ENCODE measurements at regions not wholly inside any gene's neighbourhood (a gene's known extent, or its start where the extent isn't known, plus 50 kb on each side); places are given as distances from the start of the nearest gene placed in this dataset.
"Not testable (repeated sequence)": the region's sequence is repeated elsewhere in the genome, so short reads cannot be mapped to it uniquely, and the experiment has no call there.

DNA sequence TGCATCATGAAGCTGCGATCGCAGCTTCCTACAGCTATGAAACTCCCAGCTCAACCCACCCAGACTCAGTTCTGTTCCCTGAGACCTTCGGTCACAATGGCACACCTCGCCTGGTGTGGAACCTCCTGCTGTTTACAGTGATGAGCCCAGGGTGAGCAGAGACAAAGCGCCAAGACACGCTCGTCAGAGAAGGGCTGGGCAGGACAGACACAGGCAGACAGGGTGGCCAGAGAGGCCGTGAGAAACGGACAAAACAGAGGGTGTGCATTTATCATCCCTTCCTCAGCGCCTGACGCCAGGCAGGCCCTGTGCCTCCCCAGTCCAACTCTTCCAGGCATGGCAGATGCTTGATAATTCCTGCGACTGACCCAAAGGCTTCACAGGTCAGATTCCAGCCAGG is 324.5 kb downstream of the CACNA1B start:
- H3K9me3 ChIP-seq; ATAC-seq; H3K4me3 ChIP-seq; H3K36me3 ChIP-seq; H3K27me3 ChIP-seq; H3K27ac ChIP-seq; intact Hi-C loops (cut with DNase I); H3K4me1 ChIP-seq: not testable (repeated sequence)
- DNase-seq, result peak in 1 of 5 donors; percentile 7
- WGBS, 4 donors, result 83 to 87% (median 83%) methylated on average over 3 to 12 of the region's 12 CpGs; no CpG with 5 or more reads in 1 of the 4 donors

DNA sequence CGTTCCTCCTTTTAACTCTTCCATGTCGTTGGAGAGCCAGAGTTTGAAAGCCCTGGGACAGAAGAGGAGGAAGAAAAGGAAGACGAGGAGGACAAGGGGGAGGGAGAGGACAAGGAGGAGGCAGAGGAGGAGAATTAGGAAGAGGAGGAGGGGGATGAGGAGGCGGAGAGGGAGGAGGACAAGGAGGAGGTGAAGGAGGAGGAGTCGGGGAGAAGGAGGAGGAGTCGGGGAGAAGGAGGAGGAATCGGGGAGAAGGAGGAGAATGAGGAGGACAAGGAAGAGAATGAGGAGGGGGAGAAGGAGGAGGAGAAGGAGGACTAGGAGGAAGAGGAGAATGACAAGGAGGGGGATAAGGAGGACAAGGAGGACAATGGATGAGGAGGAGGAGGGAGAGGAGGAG is 325.7 kb downstream of the CACNA1B start:
- H3K9me3 ChIP-seq; intact Hi-C loops (cut with DNase I); H3K4me3 ChIP-seq; H3K27ac ChIP-seq; H3K4me1 ChIP-seq; H3K27me3 ChIP-seq; H3K36me3 ChIP-seq: not testable (repeated sequence)
- WGBS, 4 donors, result 55 to 70% (median 66%) methylated on average over 5 to 7 of the region's 7 CpGs
- ATAC-seq (peak in 3 of 4 donors; percentile 38 to 66 (median 58)), DNase-seq (peak in 1 of 5 donors; percentile 18)

DNA sequence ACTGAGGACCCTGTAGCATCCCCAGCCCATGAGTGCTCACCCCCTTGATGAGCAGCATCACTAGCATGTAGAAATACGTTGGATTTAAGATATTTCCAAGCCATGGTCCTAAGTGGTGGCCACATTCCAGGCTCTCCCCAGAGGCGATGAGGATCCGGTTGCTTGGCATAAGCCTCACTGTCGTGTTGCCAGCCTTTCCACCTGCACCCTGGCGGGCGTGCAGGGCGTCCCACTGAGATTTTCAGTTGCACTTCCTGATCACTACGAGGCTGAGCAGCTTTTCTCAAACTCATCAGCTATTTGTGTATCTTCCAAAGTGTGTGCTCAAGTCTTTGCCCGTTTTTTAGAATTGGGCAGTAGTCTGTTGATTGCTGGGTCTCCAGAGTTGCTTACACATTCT is 326.3 kb downstream of the CACNA1B start:
- H3K9me3 ChIP-seq; ATAC-seq; H3K27ac ChIP-seq; H3K4me1 ChIP-seq; H3K36me3 ChIP-seq; H3K4me3 ChIP-seq; H3K27me3 ChIP-seq; intact Hi-C loops (cut with DNase I); DNase-seq: not testable (repeated sequence)
- 49 to 79% (median 67%) methylated on average over 5 to 8 of the region's 9 CpGs for WGBS, 4 donors

DNA sequence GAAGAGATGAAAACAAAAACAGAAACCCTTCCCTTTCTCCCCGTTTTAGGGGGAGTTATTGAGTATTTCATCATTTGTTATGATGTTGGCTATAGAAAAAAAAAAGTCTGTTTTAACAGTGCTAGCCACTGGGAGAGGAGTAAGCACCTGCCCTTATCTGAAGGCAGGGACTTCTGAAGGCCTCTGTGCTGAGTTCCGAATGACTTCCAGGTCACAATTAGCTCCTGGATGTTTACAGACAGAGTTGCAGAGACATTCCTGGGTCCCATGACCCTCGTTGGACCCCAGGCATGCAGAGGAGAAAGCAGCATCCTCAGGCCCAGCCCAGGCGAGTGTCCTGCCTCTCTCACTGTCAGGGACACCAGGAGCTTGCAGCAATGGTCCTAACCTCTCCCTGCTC is 328.5 kb downstream of the CACNA1B start:
- 43 to 48% (median 44%) methylated on average over 4 of the region's 4 CpGs for whole genome bisulfite sequencing, 4 donors
- H3K9me3 ChIP-seq; H3K36me3 ChIP-seq; H3K27ac ChIP-seq; H3K4me3 ChIP-seq; ATAC-seq; DNase-seq; H3K27me3 ChIP-seq; intact Hi-C loops (cut with DNase I); H3K4me1 ChIP-seq: not testable (repeated sequence)

DNA sequence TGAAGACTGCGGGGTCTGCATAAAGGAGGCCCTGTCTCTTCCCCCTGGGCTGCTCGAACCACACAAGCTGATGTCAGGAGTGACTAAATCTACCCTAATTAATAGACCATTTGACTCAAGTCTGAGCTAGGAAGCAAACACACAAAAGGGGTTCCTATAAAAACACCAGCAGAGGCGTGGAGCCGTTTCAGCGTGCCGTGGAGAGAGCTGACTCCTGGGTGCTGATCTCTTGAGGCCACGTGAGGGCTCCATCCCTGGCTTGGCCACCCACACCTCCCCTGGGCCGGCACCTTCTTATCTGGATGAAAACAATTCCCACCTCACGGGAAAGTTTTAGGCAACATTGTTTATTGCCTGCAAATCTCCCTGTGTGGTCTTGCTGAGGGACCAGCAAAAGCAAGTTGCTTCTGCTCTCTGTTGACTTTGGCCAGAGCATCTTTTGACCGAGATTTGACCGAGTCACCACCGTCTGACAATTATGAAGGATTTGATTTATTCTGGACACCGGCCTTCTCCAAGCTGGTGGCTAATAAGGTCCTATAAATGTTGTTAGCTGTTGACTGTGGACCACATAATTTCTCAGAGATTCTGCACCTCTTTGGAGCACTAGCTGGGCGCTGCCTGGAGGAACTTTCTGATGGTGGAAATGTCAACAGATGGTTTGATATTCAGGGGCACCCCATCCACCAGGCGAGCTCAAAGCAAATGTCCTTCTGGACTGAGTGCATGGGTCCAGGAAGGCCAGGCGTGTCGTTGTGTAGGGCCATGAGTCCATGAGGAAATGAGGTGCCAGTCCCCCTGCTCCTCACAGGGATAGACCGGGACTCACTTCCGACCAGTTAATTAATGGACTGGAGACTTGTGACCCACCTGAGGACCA is 330.0 kb downstream of the CACNA1B start:
- H3K9me3 ChIP-seq; H3K4me3 ChIP-seq; H3K27me3 ChIP-seq; H3K36me3 ChIP-seq; H3K4me1 ChIP-seq; H3K27ac ChIP-seq; intact Hi-C loops (cut with DNase I): not testable (repeated sequence)
- DNase-seq (peak in 2 of 5 donors; percentile 14 to 16), ATAC-seq (peak in 1 of 4 donors; percentile 26)
- WGBS, 4 donors, result 76 to 82% (median 78%) methylated on average over 15 to 18 of the region's 19 CpGs

DNA sequence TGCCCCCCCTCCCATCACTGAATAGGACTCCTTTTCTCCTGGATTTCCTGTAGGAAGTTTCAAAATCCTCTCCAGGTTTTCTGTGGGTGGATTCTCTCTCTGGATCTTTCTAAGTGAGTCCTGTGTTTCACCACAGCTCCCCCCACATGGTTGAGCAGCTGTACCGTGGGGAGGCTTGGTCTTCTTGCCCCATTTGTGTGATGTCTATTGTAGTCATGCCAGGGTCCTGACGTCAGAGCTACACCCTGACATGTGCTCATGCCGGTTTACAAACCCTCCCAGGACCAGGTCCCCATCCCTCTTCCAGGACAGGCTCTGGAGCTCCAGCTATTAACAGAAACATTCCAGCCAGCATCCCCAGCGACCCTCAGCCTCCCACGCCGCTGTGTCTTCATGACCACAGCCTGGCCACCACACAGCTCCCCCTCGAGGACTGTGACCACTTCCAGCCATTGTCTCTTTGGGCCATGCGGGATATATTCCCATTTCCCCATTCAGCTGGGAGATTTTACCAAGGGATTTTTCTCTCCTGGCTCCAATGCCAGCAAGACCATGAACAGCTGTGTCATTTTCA is 331.6 kb downstream of the CACNA1B start:
- peak in 1 of 4 donors; percentile 15 for ATAC-seq

DNA sequence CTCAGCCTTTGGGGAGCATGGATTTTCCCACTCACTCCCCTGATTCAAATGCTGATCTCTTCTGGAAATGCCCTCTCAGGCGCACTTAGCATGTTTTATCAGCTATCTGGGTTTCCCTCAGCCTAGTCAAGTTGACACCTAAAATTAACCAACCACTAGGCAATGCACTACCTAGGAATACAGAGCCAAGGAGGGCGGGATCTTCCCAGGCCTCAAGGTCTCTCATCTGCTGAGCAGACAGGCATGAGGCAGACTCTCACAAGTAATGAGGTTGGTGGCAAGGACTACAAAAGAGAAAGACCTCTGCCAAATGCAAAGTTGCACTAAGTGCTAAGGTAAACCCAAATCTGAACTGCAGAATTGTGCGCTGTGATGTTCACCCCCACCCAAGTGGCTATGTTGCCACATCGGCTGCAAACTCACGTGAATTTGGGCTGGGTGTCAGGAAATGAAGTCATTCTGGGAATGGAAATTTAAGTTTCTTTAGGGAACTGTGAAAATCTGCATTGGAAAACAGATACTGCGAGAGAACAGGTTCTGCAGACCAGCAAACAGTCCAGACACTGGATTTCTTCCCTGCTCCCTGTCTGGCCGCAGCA is 332.9 kb downstream of the CACNA1B start:
- ATAC-seq; intact Hi-C loops (cut with DNase I); H3K27ac ChIP-seq; H3K27me3 ChIP-seq; H3K9me3 ChIP-seq; H3K36me3 ChIP-seq; H3K4me1 ChIP-seq; H3K4me3 ChIP-seq: not testable (repeated sequence)
- WGBS, 4 donors, result 62 to 78% (median 63%) methylated on average over 4 to 7 of the region's 7 CpGs
- peak in 2 of 5 donors; percentile 5 to 23 for DNase-seq

More for the DNA sequence above, 331.6 kb downstream of the CACNA1B start:
- H3K36me3 ChIP-seq; H3K27ac ChIP-seq; H3K4me1 ChIP-seq; H3K4me3 ChIP-seq; H3K27me3 ChIP-seq; H3K9me3 ChIP-seq; intact Hi-C loops (cut with DNase I): not testable (repeated sequence)
- WGBS, 4 donors, result 51 to 56% (median 51%) methylated on average over 3 to 5 of the region's 8 CpGs
- peak in 2 of 5 donors; percentile 9 to 16 for DNase-seq

DNA sequence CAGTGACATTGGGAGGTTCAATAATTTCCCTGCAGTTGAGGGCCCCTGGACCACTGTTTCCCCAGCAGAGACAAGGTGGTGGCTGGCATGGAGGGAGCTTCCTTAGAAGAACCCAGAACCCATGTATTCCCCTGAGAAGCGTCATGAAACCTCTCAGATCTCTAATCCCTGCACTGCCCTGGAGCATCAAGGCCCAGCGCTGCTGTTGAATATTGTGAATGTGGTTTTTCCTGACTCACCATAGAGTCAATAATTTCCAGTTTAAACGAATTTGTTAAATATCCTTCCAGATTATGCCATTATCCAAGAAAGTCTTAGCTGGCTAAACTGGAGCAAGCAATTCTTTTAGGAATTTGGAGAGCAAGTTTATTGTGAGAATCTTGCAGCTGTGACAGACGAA is 333.5 kb downstream of the CACNA1B start:
- H3K27ac ChIP-seq; ATAC-seq; H3K9me3 ChIP-seq; DNase-seq; H3K27me3 ChIP-seq; H3K4me1 ChIP-seq; H3K36me3 ChIP-seq; intact Hi-C loops (cut with DNase I); H3K4me3 ChIP-seq: not testable (repeated sequence)
- 42 to 71% methylated on average over 1 to 3 of the region's 4 CpGs; no CpG with 5 or more reads in 2 of the 4 donors for WGBS, 4 donors
